SK-N-MC (cell line): ENCODE measurements at regions not wholly inside any gene's neighbourhood (a gene's known extent, or its start where the extent isn't known, plus 50 kb on each side); places are given as distances from the start of the nearest gene placed in this dataset.

Experiments
- EZH2 ChIP-seq: fragments of 200-600 bp; sonication (generic); IDR thresholded peaks from one replicate; pipeline ENCODE4 v1.6.1; 2017; ENCODE audit warnings: antibody characterized with exemption
- POLR2AphosphoS5 ChIP-seq: IDR thresholded peaks from 2 replicates; pipeline ENCODE4 v1.6.1; 2012; ENCODE audit warnings: mild to moderate bottlenecking, low read depth, low read length, borderline replicate concordance

GRCh38 chr6:26275663-26276062 is 89.3 kb upstream of the BTN3A2 start:
- TF ChIP-seq EZH2: no peak
- TF ChIP-seq POLR2AphosphoS5: no peak
